Transverse colon (tissue), 4 donors: ENCODE measurements at regions not wholly inside any gene's neighbourhood (a gene's known extent, or its start where the extent isn't known, plus 50 kb on each side); places are given as distances from the start of the nearest gene placed in this dataset.

Source experiments
- EP300 ChIP-seq: sonication (generic); formaldehyde crosslinking; IDR thresholded peaks from one replicate; pipeline ENCODE4 v1.6.1; 2017; ENCODE audit warnings: antibody characterized with exemption, low read depth
- POLR2A ChIP-seq: fragments of 450-650 bp; IDR thresholded peaks from one replicate; pipeline ENCODE4 v1.6.1; 2016; ENCODE audit warnings: antibody characterized with exemption, mild to moderate bottlenecking, moderate library complexity
- POLR2AphosphoS5 ChIP-seq, 3 donors: sonication (generic); formaldehyde crosslinking; IDR thresholded peaks; one replicate each; pipeline ENCODE4 v1.6.1; 2016; ENCODE audit warnings: antibody characterized with exemption in 3 of 3
- TF ChIP-seq, protein P1 (sequence below), 5 experiments: fragments of 200-600 bp in 3 of 5; fragments of 450-650 bp in 2 of 5; sonication (generic) in 3 of 5; IDR thresholded peaks; 1 replicate in 2 of 5; 2 replicates in 3 of 5; pipeline ENCODE4 v1.5.1; 2016 to 2017; ENCODE audit warnings: antibody characterized with exemption in 5 of 5, inconsistent platforms in 3 of 5, mild to moderate bottlenecking in 2 of 5, moderate library complexity in 1 of 5

- TF ChIP-seq, protein P1, sequence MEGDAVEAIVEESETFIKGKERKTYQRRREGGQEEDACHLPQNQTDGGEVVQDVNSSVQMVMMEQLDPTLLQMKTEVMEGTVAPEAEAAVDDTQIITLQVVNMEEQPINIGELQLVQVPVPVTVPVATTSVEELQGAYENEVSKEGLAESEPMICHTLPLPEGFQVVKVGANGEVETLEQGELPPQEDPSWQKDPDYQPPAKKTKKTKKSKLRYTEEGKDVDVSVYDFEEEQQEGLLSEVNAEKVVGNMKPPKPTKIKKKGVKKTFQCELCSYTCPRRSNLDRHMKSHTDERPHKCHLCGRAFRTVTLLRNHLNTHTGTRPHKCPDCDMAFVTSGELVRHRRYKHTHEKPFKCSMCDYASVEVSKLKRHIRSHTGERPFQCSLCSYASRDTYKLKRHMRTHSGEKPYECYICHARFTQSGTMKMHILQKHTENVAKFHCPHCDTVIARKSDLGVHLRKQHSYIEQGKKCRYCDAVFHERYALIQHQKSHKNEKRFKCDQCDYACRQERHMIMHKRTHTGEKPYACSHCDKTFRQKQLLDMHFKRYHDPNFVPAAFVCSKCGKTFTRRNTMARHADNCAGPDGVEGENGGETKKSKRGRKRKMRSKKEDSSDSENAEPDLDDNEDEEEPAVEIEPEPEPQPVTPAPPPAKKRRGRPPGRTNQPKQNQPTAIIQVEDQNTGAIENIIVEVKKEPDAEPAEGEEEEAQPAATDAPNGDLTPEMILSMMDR (IDR thresholded peaks at IDR 0.05) = no peak
- TF ChIP-seq EP300 (no peak), POLR2A (no peak), POLR2AphosphoS5 (IDR thresholded peaks at IDR 0.05) (no peak)
These were observed 197.1 kb upstream of the CXCL12 start for GRCh38 chr10:44581996-44582395.
